K562 (cell line): ENCODE measurements at regions not wholly inside any gene's neighbourhood (a gene's known extent, or its start where the extent isn't known, plus 50 kb on each side); places are given as distances from the start of the nearest gene placed in this dataset.

ENCODE experiments used
- CC2D1A ChIP-seq: fragments of 450-650 bp; IDR thresholded peaks from 2 replicates; pipeline ENCODE4 v1.6.1; 2017; ENCODE audit warnings: mild to moderate bottlenecking
- DMBX1 ChIP-seq: fragments of 250-450 bp; sonication (Bioruptor Pico); IDR thresholded peaks from 2 replicates; pipeline ENCODE4 v1.8.0; 2022; ENCODE audit warnings: inconsistent platforms, mild to moderate bottlenecking, moderate library complexity, borderline replicate concordance
- ETS2 ChIP-seq: IDR thresholded peaks from 2 replicates; pipeline ENCODE4 v1.6.1; 2016; ENCODE audit warnings: borderline replicate concordance, missing genetic modification characterization, mild to moderate bottlenecking, moderate library complexity, missing compliant biosample characterization; ENCODE audit not compliant: poor library complexity, severe bottlenecking
- GATAD2A ChIP-seq: fragments of 450-650 bp; IDR thresholded peaks from 2 replicates; pipeline ENCODE4 v1.6.1; 2017
- LCOR ChIP-seq: sonication (generic); formaldehyde crosslinking; IDR thresholded peaks from 2 replicates; pipeline ENCODE4 v1.8.0; 2022; ENCODE audit warnings: mild to moderate bottlenecking, missing genetic modification reagents
- MTA3 ChIP-seq: fragments of 450-650 bp; formaldehyde crosslinking; IDR thresholded peaks from 2 replicates; pipeline ENCODE4 v1.6.1; 2017; ENCODE audit warnings: mild to moderate bottlenecking, borderline replicate concordance
- MTF1 ChIP-seq: fragments of 250-450 bp; sonication (Bioruptor Pico); IDR thresholded peaks from 2 replicates; pipeline ENCODE4 v1.9.0; 2021; ENCODE audit warnings: moderate library complexity, mild to moderate bottlenecking, inconsistent platforms, borderline replicate concordance
- POLR2G ChIP-seq: fragments of 200-400 bp; formaldehyde crosslinking; IDR thresholded peaks from 2 replicates; pipeline ENCODE4 v1.6.1; 2017; ENCODE audit warnings: low read depth, mild to moderate bottlenecking, antibody characterized with exemption, low read length, moderate library complexity
- RAD21 ChIP-seq, 2 experiments: fragments of 250-450 bp in 1 of 2; fragments of 450-650 bp in 1 of 2; sonication (Bioruptor Pico) in 1 of 2; formaldehyde crosslinking in 1 of 2; IDR thresholded peaks in 1 of 2; conservative IDR thresholded peaks in 1 of 2; 2 replicates each; pipeline versions ENCODE4 v1.4.0 to v1.8.0; 2020 to 2022; ENCODE audit warnings: mild to moderate bottlenecking in 2 of 2, moderate library complexity in 1 of 2
- RBFOX2 ChIP-seq: fragments of 200-400 bp; formaldehyde crosslinking; IDR thresholded peaks from 2 replicates; pipeline ENCODE4 v1.6.1; 2017; ENCODE audit warnings: low read depth, mild to moderate bottlenecking, low read length, moderate library complexity
- TAF7 ChIP-seq: fragments of 450-650 bp; IDR thresholded peaks from 2 replicates; pipeline ENCODE4 v1.6.1; 2016; ENCODE audit warnings: missing genetic modification characterization, missing compliant biosample characterization
- TF ChIP-seq, protein P1 (sequence below): sonication (generic); formaldehyde crosslinking; IDR thresholded peaks from 2 replicates; pipeline ENCODE4 v1.8.1; 2023; ENCODE audit warnings: mild to moderate bottlenecking, missing genetic modification reagents
- TF ChIP-seq, protein P2 (sequence below), 3 experiments: IDR thresholded peaks in 2 of 3; conservative IDR thresholded peaks in 1 of 3; 2 replicates each; pipeline ENCODE4 v1.5.1; 2011 to 2012; ENCODE audit warnings: low read length in 3 of 3, mild to moderate bottlenecking in 3 of 3, control low read depth in 2 of 3, improper control_type of control experiment in 1 of 3, inconsistent platforms in 1 of 3, low read depth in 1 of 3, mixed read lengths in 1 of 3, moderate library complexity in 1 of 3; ENCODE audit not compliant: insufficient read depth in 2 of 3
- TF ChIP-seq, protein P3 (sequence below): fragments of 250-450 bp; sonication (Bioruptor Pico); IDR thresholded peaks from 2 replicates; pipeline ENCODE4 v1.9.0; 2021; ENCODE audit warnings: mild to moderate bottlenecking, inconsistent platforms
- TF ChIP-seq, protein P4 (sequence below): sonication (generic); formaldehyde crosslinking; IDR thresholded peaks from 2 replicates; pipeline ENCODE4 v1.8.1; 2023; ENCODE audit warnings: mild to moderate bottlenecking, missing genetic modification reagents
- TF ChIP-seq, protein P5 (sequence below): fragments of 450-650 bp; IDR thresholded peaks from 2 replicates; pipeline ENCODE4 v1.6.1; 2016

DNA sequence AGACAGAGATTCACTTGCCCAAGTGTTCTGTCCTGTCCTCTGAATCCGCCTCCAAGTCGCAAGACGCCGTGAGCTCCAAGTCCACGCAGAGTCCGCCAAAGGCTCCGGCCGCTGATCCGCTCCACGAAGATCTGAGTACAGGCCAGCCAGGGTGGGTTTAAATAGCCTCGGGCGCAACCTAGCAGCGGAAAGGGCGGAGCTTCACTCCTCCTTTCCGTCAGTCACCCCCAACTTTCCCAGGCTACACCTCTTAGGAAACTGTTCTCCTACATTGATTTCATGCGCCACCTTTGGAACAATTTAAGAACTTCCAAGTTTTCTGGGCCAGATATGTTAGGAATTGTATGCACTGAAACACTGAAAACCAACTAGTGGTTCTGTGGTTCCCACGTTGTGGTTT is 301.8 kb downstream of the CWH43 start (continued):
- TF ChIP-seq, protein P1, sequence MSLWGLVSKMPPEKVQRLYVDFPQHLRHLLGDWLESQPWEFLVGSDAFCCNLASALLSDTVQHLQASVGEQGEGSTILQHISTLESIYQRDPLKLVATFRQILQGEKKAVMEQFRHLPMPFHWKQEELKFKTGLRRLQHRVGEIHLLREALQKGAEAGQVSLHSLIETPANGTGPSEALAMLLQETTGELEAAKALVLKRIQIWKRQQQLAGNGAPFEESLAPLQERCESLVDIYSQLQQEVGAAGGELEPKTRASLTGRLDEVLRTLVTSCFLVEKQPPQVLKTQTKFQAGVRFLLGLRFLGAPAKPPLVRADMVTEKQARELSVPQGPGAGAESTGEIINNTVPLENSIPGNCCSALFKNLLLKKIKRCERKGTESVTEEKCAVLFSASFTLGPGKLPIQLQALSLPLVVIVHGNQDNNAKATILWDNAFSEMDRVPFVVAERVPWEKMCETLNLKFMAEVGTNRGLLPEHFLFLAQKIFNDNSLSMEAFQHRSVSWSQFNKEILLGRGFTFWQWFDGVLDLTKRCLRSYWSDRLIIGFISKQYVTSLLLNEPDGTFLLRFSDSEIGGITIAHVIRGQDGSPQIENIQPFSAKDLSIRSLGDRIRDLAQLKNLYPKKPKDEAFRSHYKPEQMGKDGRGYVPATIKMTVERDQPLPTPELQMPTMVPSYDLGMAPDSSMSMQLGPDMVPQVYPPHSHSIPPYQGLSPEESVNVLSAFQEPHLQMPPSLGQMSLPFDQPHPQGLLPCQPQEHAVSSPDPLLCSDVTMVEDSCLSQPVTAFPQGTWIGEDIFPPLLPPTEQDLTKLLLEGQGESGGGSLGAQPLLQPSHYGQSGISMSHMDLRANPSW (CRISPR knock-in tag): 0 out of 2 replicates have a peak, but pooled peaks have one; percentile 33
- TF ChIP-seq RBFOX2: peak; percentile 44
- TF ChIP-seq GATAD2A: peak; percentile 60; the same call in 1 of the 2 replicates
- peak; percentile 20; the same call in 1 of the 2 replicates for TF ChIP-seq TAF7 (tag)
- TF ChIP-seq, protein P2, sequence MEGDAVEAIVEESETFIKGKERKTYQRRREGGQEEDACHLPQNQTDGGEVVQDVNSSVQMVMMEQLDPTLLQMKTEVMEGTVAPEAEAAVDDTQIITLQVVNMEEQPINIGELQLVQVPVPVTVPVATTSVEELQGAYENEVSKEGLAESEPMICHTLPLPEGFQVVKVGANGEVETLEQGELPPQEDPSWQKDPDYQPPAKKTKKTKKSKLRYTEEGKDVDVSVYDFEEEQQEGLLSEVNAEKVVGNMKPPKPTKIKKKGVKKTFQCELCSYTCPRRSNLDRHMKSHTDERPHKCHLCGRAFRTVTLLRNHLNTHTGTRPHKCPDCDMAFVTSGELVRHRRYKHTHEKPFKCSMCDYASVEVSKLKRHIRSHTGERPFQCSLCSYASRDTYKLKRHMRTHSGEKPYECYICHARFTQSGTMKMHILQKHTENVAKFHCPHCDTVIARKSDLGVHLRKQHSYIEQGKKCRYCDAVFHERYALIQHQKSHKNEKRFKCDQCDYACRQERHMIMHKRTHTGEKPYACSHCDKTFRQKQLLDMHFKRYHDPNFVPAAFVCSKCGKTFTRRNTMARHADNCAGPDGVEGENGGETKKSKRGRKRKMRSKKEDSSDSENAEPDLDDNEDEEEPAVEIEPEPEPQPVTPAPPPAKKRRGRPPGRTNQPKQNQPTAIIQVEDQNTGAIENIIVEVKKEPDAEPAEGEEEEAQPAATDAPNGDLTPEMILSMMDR (IDR thresholded peaks at IDR 0.05 in 2 of 3, conservative IDR thresholded peaks at IDR 0.05 in 1 of 3; ENCODE audit: insufficient read depth in 2 of 3, low read depth in 1 of 3, low read length in 3 of 3): peak in 2 of 3 experiments; percentile 17 to 28; a peak in 1 of 6 replicates
- TF ChIP-seq POLR2G: peak; percentile 55; the same call in 1 of the 2 replicates
- TF ChIP-seq ETS2: peak; percentile 25
- TF ChIP-seq, protein P3, sequence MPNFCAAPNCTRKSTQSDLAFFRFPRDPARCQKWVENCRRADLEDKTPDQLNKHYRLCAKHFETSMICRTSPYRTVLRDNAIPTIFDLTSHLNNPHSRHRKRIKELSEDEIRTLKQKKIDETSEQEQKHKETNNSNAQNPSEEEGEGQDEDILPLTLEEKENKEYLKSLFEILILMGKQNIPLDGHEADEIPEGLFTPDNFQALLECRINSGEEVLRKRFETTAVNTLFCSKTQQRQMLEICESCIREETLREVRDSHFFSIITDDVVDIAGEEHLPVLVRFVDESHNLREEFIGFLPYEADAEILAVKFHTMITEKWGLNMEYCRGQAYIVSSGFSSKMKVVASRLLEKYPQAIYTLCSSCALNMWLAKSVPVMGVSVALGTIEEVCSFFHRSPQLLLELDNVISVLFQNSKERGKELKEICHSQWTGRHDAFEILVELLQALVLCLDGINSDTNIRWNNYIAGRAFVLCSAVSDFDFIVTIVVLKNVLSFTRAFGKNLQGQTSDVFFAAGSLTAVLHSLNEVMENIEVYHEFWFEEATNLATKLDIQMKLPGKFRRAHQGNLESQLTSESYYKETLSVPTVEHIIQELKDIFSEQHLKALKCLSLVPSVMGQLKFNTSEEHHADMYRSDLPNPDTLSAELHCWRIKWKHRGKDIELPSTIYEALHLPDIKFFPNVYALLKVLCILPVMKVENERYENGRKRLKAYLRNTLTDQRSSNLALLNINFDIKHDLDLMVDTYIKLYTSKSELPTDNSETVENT: peak; percentile 45; the same call in 1 of the 2 replicates
- 0 out of 2 replicates have a peak, but pooled peaks have one; percentile 28 for TF ChIP-seq MTA3
- TF ChIP-seq, protein P4, sequence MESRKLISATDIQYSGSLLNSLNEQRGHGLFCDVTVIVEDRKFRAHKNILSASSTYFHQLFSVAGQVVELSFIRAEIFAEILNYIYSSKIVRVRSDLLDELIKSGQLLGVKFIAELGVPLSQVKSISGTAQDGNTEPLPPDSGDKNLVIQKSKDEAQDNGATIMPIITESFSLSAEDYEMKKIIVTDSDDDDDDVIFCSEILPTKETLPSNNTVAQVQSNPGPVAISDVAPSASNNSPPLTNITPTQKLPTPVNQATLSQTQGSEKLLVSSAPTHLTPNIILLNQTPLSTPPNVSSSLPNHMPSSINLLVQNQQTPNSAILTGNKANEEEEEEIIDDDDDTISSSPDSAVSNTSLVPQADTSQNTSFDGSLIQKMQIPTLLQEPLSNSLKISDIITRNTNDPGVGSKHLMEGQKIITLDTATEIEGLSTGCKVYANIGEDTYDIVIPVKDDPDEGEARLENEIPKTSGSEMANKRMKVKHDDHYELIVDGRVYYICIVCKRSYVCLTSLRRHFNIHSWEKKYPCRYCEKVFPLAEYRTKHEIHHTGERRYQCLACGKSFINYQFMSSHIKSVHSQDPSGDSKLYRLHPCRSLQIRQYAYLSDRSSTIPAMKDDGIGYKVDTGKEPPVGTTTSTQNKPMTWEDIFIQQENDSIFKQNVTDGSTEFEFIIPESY (CRISPR knock-in tag): peak; percentile 95
- TF ChIP-seq LCOR: 0 out of 2 replicates have a peak, but pooled peaks have one; percentile 20
- TF ChIP-seq RAD21 (CRISPR knock-in tag; conservative IDR thresholded peaks at IDR 0.05 in 1 of 2, IDR thresholded peaks at IDR 0.05 in 1 of 2): peak; percentile 13 to 61; a peak in 2 of 4 replicates
- TF ChIP-seq MTF1: 0 out of 2 replicates have a peak, but pooled peaks have one; percentile 22
- TF ChIP-seq DMBX1 (CRISPR knock-in tag): peak; percentile 45; the same call in 1 of the 2 replicates
- peak; percentile 23; the same call in 1 of the 2 replicates for TF ChIP-seq CC2D1A
- TF ChIP-seq, protein P5, sequence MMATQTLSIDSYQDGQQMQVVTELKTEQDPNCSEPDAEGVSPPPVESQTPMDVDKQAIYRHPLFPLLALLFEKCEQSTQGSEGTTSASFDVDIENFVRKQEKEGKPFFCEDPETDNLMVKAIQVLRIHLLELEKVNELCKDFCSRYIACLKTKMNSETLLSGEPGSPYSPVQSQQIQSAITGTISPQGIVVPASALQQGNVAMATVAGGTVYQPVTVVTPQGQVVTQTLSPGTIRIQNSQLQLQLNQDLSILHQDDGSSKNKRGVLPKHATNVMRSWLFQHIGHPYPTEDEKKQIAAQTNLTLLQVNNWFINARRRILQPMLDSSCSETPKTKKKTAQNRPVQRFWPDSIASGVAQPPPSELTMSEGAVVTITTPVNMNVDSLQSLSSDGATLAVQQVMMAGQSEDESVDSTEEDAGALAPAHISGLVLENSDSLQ: peak; percentile 56
